WTC11 (cell line): ENCODE measurements at regions not wholly inside any gene's neighbourhood (a gene's known extent, or its start where the extent isn't known, plus 50 kb on each side); places are given as distances from the start of the nearest gene placed in this dataset.

ENCODE experiments used
- ATAC-seq: fragments of 200-7000 bp; cut with Tn5 transposase; 2 replicates; pipeline ENCODE4 v1.10.0; 2021; ENCODE audit warnings: mild to moderate bottlenecking, moderate library complexity
- CTCF ChIA-PET: fragments of 300-600 bp; sonication (Branson Sonifier 250); formaldehyde crosslinking; loops from one replicate; lab custom pipeline; 2021; ENCODE audit warnings: antibody characterized with exemption; lab: Charles Lee
- POLR2A ChIA-PET: fragments of 350-600 bp; sonication (Branson Sonifier 250); formaldehyde crosslinking; loops from one replicate; lab custom pipeline; 2021; ENCODE audit warnings: antibody characterized with exemption; lab: Charles Lee
- DNase-seq: peaks from one replicate; pipeline ENCODE4 v3.0.0; 2021; ENCODE audit warnings: low spot score
- H3K27ac Mint-ChIP-seq: 2 replicates; pipeline ENCODE4 v1.8.0; 2021; ENCODE audit warnings: mixed read lengths
- H3K27me3 Mint-ChIP-seq: 2 replicates; pipeline ENCODE4 v1.8.0; 2021; ENCODE audit warnings: low read depth, mild to moderate bottlenecking, moderate library complexity, mixed read lengths
- H3K36me3 Mint-ChIP-seq: 2 replicates; pipeline ENCODE4 v1.8.0; 2021; ENCODE audit warnings: mixed read lengths
- H3K4me1 Mint-ChIP-seq: 2 replicates; pipeline ENCODE4 v1.8.0; 2022; ENCODE audit warnings: mixed read lengths
- H3K4me3 Mint-ChIP-seq: 2 replicates; pipeline ENCODE4 v1.8.0; 2021; ENCODE audit warnings: mild to moderate bottlenecking, moderate library complexity, mixed read lengths
- H3K9me3 Mint-ChIP-seq: 2 replicates; pipeline ENCODE4 v1.8.0; 2021; ENCODE audit warnings: mixed read lengths
- AFF4 ChIP-seq: sonication (generic); formaldehyde crosslinking; IDR thresholded peaks from 2 replicates; pipeline ENCODE4 v1.8.1; 2023; ENCODE audit warnings: mild to moderate bottlenecking, missing genetic modification reagents, borderline replicate concordance
- ERG ChIP-seq: fragments of 250-450 bp; sonication (Bioruptor Pico); IDR thresholded peaks from 2 replicates; pipeline ENCODE4 v1.8.0; 2021; ENCODE audit warnings: mild to moderate bottlenecking
- ESRRA ChIP-seq: sonication (generic); formaldehyde crosslinking; IDR thresholded peaks from 2 replicates; pipeline ENCODE4 v1.8.1; 2022; ENCODE audit warnings: mild to moderate bottlenecking, missing genetic modification reagents, borderline replicate concordance
- FOXP1 ChIP-seq: sonication (generic); formaldehyde crosslinking; IDR thresholded peaks from 2 replicates; pipeline ENCODE4 v1.8.0; 2022; ENCODE audit warnings: missing genetic modification reagents, mild to moderate bottlenecking, moderate library complexity, borderline replicate concordance
- HMGA2 ChIP-seq: fragments of 250-450 bp; sonication (Bioruptor Pico); IDR thresholded peaks from 2 replicates; pipeline ENCODE4 v1.4.0; 2021; ENCODE audit warnings: mild to moderate bottlenecking, moderate library complexity
- IRF2 ChIP-seq: sonication (generic); formaldehyde crosslinking; IDR thresholded peaks from 2 replicates; pipeline ENCODE4 v1.8.0; 2022; ENCODE audit warnings: low read depth, missing genetic modification reagents, borderline replicate concordance
- KAT7 ChIP-seq: sonication (generic); formaldehyde crosslinking; IDR thresholded peaks from 2 replicates; pipeline ENCODE4 v1.8.1; 2023; ENCODE audit warnings: missing genetic modification reagents, mild to moderate bottlenecking, borderline replicate concordance
- MXD4 ChIP-seq: fragments of 250-450 bp; sonication (Bioruptor Pico); IDR thresholded peaks from 2 replicates; pipeline ENCODE4 v1.8.0; 2021; ENCODE audit warnings: mild to moderate bottlenecking, moderate library complexity, borderline replicate concordance
- NFYB ChIP-seq: sonication (generic); formaldehyde crosslinking; conservative IDR thresholded peaks from 2 replicates; pipeline ENCODE4 v1.8.0; 2022; ENCODE audit warnings: low read depth, missing genetic modification reagents
- NR1H2 ChIP-seq: sonication (generic); formaldehyde crosslinking; IDR thresholded peaks from 2 replicates; pipeline ENCODE4 v1.9.0; 2021; ENCODE audit warnings: mild to moderate bottlenecking, moderate library complexity, missing genetic modification reagents
- NR3C1 ChIP-seq: sonication (generic); formaldehyde crosslinking; conservative IDR thresholded peaks from 2 replicates; pipeline ENCODE4 v1.8.1; 2023; ENCODE audit warnings: low read depth, mild to moderate bottlenecking, missing genetic modification reagents
- OVOL2 ChIP-seq: fragments of 250-450 bp; sonication (Bioruptor Pico); IDR thresholded peaks from 2 replicates; pipeline ENCODE4 v1.9.0; 2021; ENCODE audit warnings: mild to moderate bottlenecking, borderline replicate concordance
- RELA ChIP-seq: sonication (generic); formaldehyde crosslinking; IDR thresholded peaks from 2 replicates; pipeline ENCODE4 v1.8.1; 2022; ENCODE audit warnings: missing genetic modification reagents, mild to moderate bottlenecking, borderline replicate concordance
- TEAD1 ChIP-seq: sonication (generic); formaldehyde crosslinking; IDR thresholded peaks from 2 replicates; pipeline ENCODE4 v1.8.0; 2022; ENCODE audit warnings: mild to moderate bottlenecking, missing genetic modification reagents
- TP53 ChIP-seq: sonication (generic); formaldehyde crosslinking; IDR thresholded peaks from 2 replicates; pipeline ENCODE4 v1.8.1; 2023; ENCODE audit warnings: mild to moderate bottlenecking, missing genetic modification reagents
- ZNF138 ChIP-seq: sonication (generic); formaldehyde crosslinking; conservative IDR thresholded peaks from 2 replicates; pipeline ENCODE4 v1.8.1; 2022; ENCODE audit warnings: mild to moderate bottlenecking, moderate library complexity, missing genetic modification reagents
- ZNF232 ChIP-seq: sonication (generic); formaldehyde crosslinking; IDR thresholded peaks from 2 replicates; pipeline ENCODE4 v1.8.0; 2022; ENCODE audit warnings: mild to moderate bottlenecking, missing genetic modification reagents
- ZNF416 ChIP-seq: fragments of 250-450 bp; sonication (Bioruptor Pico); IDR thresholded peaks from 2 replicates; pipeline ENCODE4 v1.9.0; 2021; ENCODE audit warnings: mild to moderate bottlenecking, inconsistent platforms
- ZNF671 ChIP-seq: fragments of 250-450 bp; sonication (Bioruptor Pico); IDR thresholded peaks from 2 replicates; pipeline ENCODE4 v1.8.0; 2021; ENCODE audit warnings: mild to moderate bottlenecking
- TF ChIP-seq, protein P1 (sequence below): sonication (generic); formaldehyde crosslinking; IDR thresholded peaks from 2 replicates; pipeline ENCODE4 v1.8.0; 2022; ENCODE audit warnings: mild to moderate bottlenecking, missing genetic modification reagents

DNA sequence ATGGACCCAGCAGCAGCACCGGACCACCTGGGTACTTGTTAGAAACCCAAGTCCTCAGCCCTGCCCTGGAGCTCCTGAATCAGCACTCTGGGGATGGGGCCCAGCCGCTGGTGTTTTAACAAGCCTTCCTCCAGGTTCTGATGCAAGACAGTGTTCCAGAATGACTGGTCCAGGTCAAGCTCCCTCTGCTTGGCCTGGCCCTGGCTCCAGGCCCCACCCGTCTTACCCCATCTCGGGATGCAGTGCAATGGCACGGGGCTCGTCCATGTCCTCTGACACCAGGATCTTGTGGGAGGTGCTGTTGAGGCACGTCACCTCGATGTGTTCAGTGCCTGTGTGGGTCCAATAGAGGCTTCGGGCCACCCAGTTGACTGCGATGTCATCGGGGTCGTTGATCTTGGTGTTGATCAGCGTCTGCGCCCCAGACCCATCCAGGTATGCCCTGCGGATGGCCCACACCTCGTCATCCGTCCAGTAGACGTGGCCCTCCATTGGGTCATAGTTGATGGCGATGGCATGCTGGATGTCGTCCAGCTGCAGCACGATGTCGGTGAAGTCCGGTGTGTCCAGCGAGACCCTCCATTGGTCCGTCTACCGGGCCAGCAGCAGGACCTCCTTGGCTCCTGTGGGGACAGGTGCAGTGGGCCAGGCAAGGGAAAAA is 140.3 kb downstream of the CRYBB2 start:
- H3K9me3 Mint-ChIP-seq, result no peaks in the 10 kb centered on the region

GRCh38 chr22:25360411-25360810 is 141.0 kb downstream of the CRYBB2 start:
- Mint-ChIP-seq H3K9me3 (no peaks in the 10 kb centered on the region), H3K36me3 (no peaks in the 10 kb centered on the region; the same call in 1 of the 2 replicates), H3K4me3 (no peak overlapping the region), H3K4me1 (no peaks in the 10 kb centered on the region), H3K27me3 (no peaks in the 10 kb centered on the region), H3K27ac (no peak overlapping the region)
- POLR2A ChIA-PET, result no interaction called here
- ATAC-seq (no peak), DNase-seq (no peak)
- TF ChIP-seq MXD4 (CRISPR knock-in tag), result no peak
- TF ChIP-seq NR1H2 (CRISPR knock-in tag), result no peak
- TF ChIP-seq ZNF416 (CRISPR knock-in tag), result no peak
- TF ChIP-seq OVOL2, result no peak
- TF ChIP-seq AFF4 (CRISPR knock-in tag), result no peak
- TF ChIP-seq TEAD1 (CRISPR knock-in tag), result no peak
- TF ChIP-seq NR3C1 (CRISPR knock-in tag), result no peak
- TF ChIP-seq TP53, result no peak
- TF ChIP-seq, protein P1, sequence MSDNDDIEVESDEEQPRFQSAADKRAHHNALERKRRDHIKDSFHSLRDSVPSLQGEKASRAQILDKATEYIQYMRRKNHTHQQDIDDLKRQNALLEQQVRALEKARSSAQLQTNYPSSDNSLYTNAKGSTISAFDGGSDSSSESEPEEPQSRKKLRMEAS (CRISPR knock-in tag), result no peak
- no peak for TF ChIP-seq ZNF138 (CRISPR knock-in tag)
- TF ChIP-seq FOXP1 (CRISPR knock-in tag), result no peak
- CTCF ChIA-PET, result interaction anchor here (3.5 kb wide), 1 partner anchor 10 kb away, joined by 9 read pairs; no protein-coding TSS in a partner anchor

More for the DNA sequence above, 140.3 kb downstream of the CRYBB2 start:
- Mint-ChIP-seq H3K27ac (no peak overlapping the region), H3K4me3 (no peak overlapping the region), H3K36me3 (no peaks in the 10 kb centered on the region; the same call in 1 of the 2 replicates), H3K27me3 (no peaks in the 10 kb centered on the region), H3K4me1 (no peaks in the 10 kb centered on the region)
- ATAC-seq (no peak), DNase-seq (no peak)
- CTCF ChIA-PET, result interaction anchor here (3.5 kb wide), 1 partner anchor 9 kb away, joined by 9 read pairs; no protein-coding TSS in a partner anchor
- POLR2A ChIA-PET, result no interaction called here
- TF ChIP-seq IRF2 (CRISPR knock-in tag) (no peak), NFYB (CRISPR knock-in tag) (no peak), ERG (no peak), ZNF232 (CRISPR knock-in tag) (no peak), KAT7 (CRISPR knock-in tag) (no peak), HMGA2 (CRISPR knock-in tag) (no peak), ZNF671 (CRISPR knock-in tag) (no peak), RELA (no peak), ZNF138 (CRISPR knock-in tag) (no peak), ESRRA (CRISPR knock-in tag) (no peak), NR3C1 (CRISPR knock-in tag) (no peak)
